ENCODE measurements at regions not wholly inside any gene's neighbourhood (a gene's known extent, or its start where the extent isn't known, plus 50 kb on each side); places are given as distances from the start of the nearest gene placed in this dataset.
"Not testable (repeated sequence)": the region's sequence is repeated elsewhere in the genome, so short reads cannot be mapped to it uniquely, and the experiment has no call there.

- Mint-ChIP-seq H3K4me1 (peaks cover 11% of the 10 kb centered on the region), H3K27ac (no peak overlapping the region), H3K27me3 (peaks cover 42% of the 10 kb centered on the region), H3K36me3 (ENCODE audit: low read depth) (peaks cover 5% of the 10 kb centered on the region), H3K4me3 (no peak overlapping the region)
- ATAC-seq (no peak), DNase-seq (no peak)
- H3K9me3 ChIP-seq (ENCODE audit: control insufficient read depth, low read length, poor library complexity, severe bottlenecking): no peaks in the 10 kb centered on the region
These were observed 208.0 kb upstream of the GALNT2 start for GRCh38 chr1:229859026-229859425.

- H3K36me3 Mint-ChIP-seq (ENCODE audit: low read depth): peaks cover 2% of the 10 kb centered on the region
- peaks cover 36% of the 10 kb centered on the region for H3K27me3 Mint-ChIP-seq
- H3K9me3 ChIP-seq (ENCODE audit: control insufficient read depth, low read length, poor library complexity, severe bottlenecking): no peaks in the 10 kb centered on the region
- H3K4me3 Mint-ChIP-seq: no peak overlapping the region
- DNase-seq (no peak), ATAC-seq (no peak)
- H3K4me1 Mint-ChIP-seq: peaks cover 5% of the 10 kb centered on the region
- no peak overlapping the region for H3K27ac Mint-ChIP-seq
These were observed 206.1 kb upstream of the GALNT2 start for GRCh38 chr1:229860926-229861325.

GRCh38 chr1:229862017-229862774 lies 204.8 kb upstream of the GALNT2 start:
- no peak for ATAC-seq
- H3K9me3 ChIP-seq (ENCODE audit: control insufficient read depth, low read length, poor library complexity, severe bottlenecking): no peaks in the 10 kb centered on the region
- DNase-seq: no peak
- Mint-ChIP-seq H3K36me3 (ENCODE audit: low read depth) (peaks cover 2% of the 10 kb centered on the region), H3K4me3 (no peak overlapping the region), H3K27ac (no peak overlapping the region), H3K4me1 (peaks cover 2% of the 10 kb centered on the region), H3K27me3 (peaks cover 41% of the 10 kb centered on the region)

DNA sequence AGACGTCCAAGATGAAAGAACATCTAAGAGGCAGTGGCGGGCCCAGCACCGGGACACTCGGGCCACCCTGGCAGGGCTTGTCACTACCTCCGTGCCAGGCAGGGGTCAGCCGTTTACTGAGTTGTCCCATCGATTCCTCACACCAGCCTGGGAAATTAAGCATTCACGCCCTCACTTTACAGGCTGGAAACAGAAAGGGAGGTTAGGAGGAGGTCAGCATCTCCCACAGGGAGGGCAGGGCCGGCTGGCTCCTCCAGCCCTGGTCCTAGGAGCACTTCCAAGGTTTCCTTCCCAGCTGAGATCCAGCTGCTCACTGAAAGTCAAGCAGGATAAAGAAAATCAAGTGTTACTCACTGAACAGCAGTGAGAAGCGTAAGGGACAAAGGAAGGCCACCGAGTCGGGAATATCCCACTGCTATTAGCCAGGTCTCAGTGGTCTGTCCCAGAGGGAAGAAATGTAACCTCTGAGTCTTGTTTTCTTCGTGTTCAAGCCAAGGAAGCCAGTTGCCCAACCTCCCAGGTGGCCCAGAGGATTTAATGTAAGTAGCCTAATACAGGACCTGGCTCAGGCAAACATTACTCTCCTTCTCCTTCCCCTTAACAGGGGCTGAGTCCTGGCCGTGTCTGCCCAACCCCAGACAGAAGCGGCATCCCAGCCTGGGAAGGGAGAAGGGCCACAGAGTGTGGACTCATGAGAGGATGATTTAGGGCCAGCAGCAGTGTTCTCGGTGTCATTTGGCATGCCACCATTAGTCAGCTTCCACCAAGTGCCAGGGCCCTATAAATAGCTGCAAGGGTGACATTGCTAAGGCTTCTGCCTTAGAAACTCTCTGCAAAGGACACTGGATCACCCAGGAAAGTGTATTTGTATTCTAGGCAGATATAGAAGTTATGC lies 203.1 kb upstream of the GALNT2 start:
- no peak for ATAC-seq
- DNase-seq: no peak
- Mint-ChIP-seq H3K36me3 (ENCODE audit: low read depth) (peaks cover 2% of the 10 kb centered on the region), H3K27ac (no peak overlapping the region), H3K4me3 (peak overlapping the region; percentile 21), H3K27me3 (peaks cover 47% of the 10 kb centered on the region), H3K4me1 (peaks cover 4% of the 10 kb centered on the region)
- no peaks in the 10 kb centered on the region for H3K9me3 ChIP-seq (ENCODE audit: control insufficient read depth, low read length, poor library complexity, severe bottlenecking)

GRCh38 chr1:229864686-229865230 lies 202.3 kb upstream of the GALNT2 start:
- Mint-ChIP-seq H3K4me3 (no peak overlapping the region), H3K27me3 (peaks cover 48% of the 10 kb centered on the region), H3K27ac (no peak overlapping the region), H3K4me1 (peaks cover 4% of the 10 kb centered on the region), H3K36me3 (ENCODE audit: low read depth) (peaks cover 2% of the 10 kb centered on the region)
- no peak for ATAC-seq
- no peak for DNase-seq
- no peaks in the 10 kb centered on the region for H3K9me3 ChIP-seq (ENCODE audit: control insufficient read depth, low read length, poor library complexity, severe bottlenecking)

GRCh38 chr1:229865321-229865720 lies 201.7 kb upstream of the GALNT2 start:
- DNase-seq; H3K36me3 Mint-ChIP-seq (ENCODE audit: low read depth); H3K27ac Mint-ChIP-seq; ATAC-seq; H3K4me3 Mint-ChIP-seq; H3K9me3 ChIP-seq (ENCODE audit: control insufficient read depth, low read length, poor library complexity, severe bottlenecking); H3K4me1 Mint-ChIP-seq: not testable (repeated sequence)
- H3K27me3 Mint-ChIP-seq: peaks cover 46% of the 10 kb centered on the region

- ATAC-seq (no peak), DNase-seq (no peak)
- H3K27me3 Mint-ChIP-seq: peaks cover 38% of the 10 kb centered on the region
- H3K4me3 Mint-ChIP-seq: no peak overlapping the region
- H3K9me3 ChIP-seq (ENCODE audit: control insufficient read depth, low read length, poor library complexity, severe bottlenecking): no peaks in the 10 kb centered on the region
- peaks cover 2% of the 10 kb centered on the region for H3K4me1 Mint-ChIP-seq
- H3K36me3 Mint-ChIP-seq (ENCODE audit: low read depth): no peaks in the 10 kb centered on the region
- no peak overlapping the region for H3K27ac Mint-ChIP-seq
These were observed 199.3 kb upstream of the GALNT2 start for GRCh38 chr1:229867726-229868125.

- H3K36me3 Mint-ChIP-seq (ENCODE audit: low read depth): no peaks in the 10 kb centered on the region
- no peaks in the 10 kb centered on the region for H3K9me3 ChIP-seq (ENCODE audit: control insufficient read depth, low read length, poor library complexity, severe bottlenecking)
- peaks cover 2% of the 10 kb centered on the region for H3K4me1 Mint-ChIP-seq
- H3K27ac Mint-ChIP-seq: no peak overlapping the region
- ATAC-seq (no peak), DNase-seq (no peak)
- H3K27me3 Mint-ChIP-seq: peaks cover 26% of the 10 kb centered on the region
- H3K4me3 Mint-ChIP-seq: no peak overlapping the region
These were observed 197.8 kb upstream of the GALNT2 start for GRCh38 chr1:229869240-229869639.

DNA sequence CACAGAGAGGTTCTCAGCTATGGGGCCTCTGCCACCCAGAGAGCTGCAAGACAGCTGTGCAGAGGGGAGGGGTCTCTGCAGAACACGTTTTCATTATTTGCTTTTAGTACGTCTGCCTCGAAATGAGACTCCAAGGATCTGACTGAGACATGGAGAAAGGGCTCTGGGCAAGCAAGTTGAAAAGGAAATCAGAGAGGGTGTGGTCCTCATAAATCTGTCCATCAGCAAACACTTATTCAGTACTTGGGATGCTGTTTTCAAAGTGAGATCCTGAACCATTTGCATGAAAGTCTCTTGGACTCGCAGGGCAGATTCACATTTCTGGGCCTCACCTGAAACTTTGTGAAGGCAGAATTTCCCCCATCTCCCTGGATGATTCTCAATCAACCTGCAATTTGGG lies 197.4 kb upstream of the GALNT2 start:
- peaks cover 26% of the 10 kb centered on the region for H3K27me3 Mint-ChIP-seq
- no peak for ATAC-seq

GRCh38 chr1:229870381-229870780 lies 196.7 kb upstream of the GALNT2 start:
- no peak for ATAC-seq
- Mint-ChIP-seq H3K4me1 (peaks cover 2% of the 10 kb centered on the region), H3K27me3 (peaks cover 26% of the 10 kb centered on the region), H3K4me3 (no peak overlapping the region), H3K27ac (no peak overlapping the region), H3K36me3 (ENCODE audit: low read depth) (no peaks in the 10 kb centered on the region)
- H3K9me3 ChIP-seq (ENCODE audit: control insufficient read depth, low read length, poor library complexity, severe bottlenecking): no peaks in the 10 kb centered on the region
- DNase-seq: no peak

More for the DNA sequence above, 197.4 kb upstream of the GALNT2 start:
- no peak for DNase-seq
- Mint-ChIP-seq H3K4me1 (peaks cover 2% of the 10 kb centered on the region), H3K27ac (no peak overlapping the region), H3K36me3 (ENCODE audit: low read depth) (no peaks in the 10 kb centered on the region), H3K4me3 (no peak overlapping the region)
- no peaks in the 10 kb centered on the region for H3K9me3 ChIP-seq (ENCODE audit: control insufficient read depth, low read length, poor library complexity, severe bottlenecking)

DNA sequence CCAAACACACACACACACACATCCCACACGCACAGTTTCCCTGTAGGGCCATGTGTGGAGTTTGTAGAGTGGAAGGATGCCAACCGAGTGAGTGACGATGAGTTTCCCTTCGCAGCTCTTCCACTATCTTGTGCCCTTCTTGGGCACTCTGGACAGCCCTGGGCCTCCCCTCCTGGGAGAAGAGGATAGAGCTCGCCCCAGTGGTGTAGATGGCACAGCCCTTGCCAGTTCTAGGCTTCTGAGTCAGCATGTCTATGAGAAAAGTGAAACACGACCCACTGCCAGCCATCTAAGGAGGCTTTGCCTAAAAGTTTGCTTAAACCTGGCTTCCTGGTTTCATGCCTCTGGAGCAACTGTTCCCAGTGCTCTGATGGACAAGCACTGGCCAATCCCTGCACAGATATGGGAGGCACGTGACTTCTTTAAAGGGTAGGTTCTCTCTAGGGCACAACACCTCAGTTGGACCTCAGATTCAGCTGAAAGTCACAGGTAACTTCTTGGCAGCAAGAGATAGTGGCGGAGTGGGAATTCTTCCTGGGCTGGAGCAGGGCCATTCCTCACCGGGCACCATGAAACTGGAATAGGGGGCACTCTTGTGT lies 195.9 kb upstream of the GALNT2 start:
- Mint-ChIP-seq H3K36me3 (ENCODE audit: low read depth) (no peaks in the 10 kb centered on the region), H3K27me3 (peaks cover 28% of the 10 kb centered on the region), H3K4me1 (peaks cover 2% of the 10 kb centered on the region), H3K4me3 (no peak overlapping the region), H3K27ac (no peak overlapping the region)
- H3K9me3 ChIP-seq (ENCODE audit: control insufficient read depth, low read length, poor library complexity, severe bottlenecking): no peaks in the 10 kb centered on the region
- ATAC-seq: no peak
- no peak for DNase-seq

DNA sequence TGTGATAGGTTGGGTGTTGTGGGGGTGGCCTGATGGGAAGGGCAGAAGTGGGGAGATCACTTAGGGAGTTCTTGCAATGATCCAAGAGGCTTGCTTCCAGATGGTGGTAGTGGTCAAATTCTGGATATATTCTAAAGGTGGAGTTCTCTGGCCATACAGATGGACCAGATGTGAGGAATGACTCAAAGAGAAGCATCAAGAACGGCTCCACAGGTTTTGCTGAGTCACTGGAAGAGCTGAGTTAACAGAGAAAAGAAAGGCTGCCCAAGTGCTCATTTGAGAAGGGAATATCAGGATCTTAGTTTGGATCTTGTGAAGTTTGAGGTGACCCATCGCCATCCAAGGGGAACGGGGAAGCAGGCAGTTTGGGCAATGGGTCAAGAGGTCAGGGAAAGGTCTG lies 192.9 kb upstream of the GALNT2 start:
- Mint-ChIP-seq H3K4me3 (no peak overlapping the region), H3K27ac (no peak overlapping the region), H3K36me3 (ENCODE audit: low read depth) (no peaks in the 10 kb centered on the region), H3K27me3 (peaks cover 43% of the 10 kb centered on the region), H3K4me1 (no peaks in the 10 kb centered on the region)
- no peak for DNase-seq
- no peaks in the 10 kb centered on the region for H3K9me3 ChIP-seq (ENCODE audit: control insufficient read depth, low read length, poor library complexity, severe bottlenecking)
- no peak for ATAC-seq

GRCh38 chr1:229874609-229875008 lies 192.4 kb upstream of the GALNT2 start:
- DNase-seq (no peak), ATAC-seq (no peak)
- no peaks in the 10 kb centered on the region for H3K9me3 ChIP-seq (ENCODE audit: control insufficient read depth, low read length, poor library complexity, severe bottlenecking)
- Mint-ChIP-seq H3K27me3 (peaks cover 43% of the 10 kb centered on the region), H3K4me1 (no peaks in the 10 kb centered on the region), H3K36me3 (ENCODE audit: low read depth) (no peaks in the 10 kb centered on the region), H3K27ac (no peak overlapping the region), H3K4me3 (no peak overlapping the region)
